HCT116 (cell line): ENCODE measurements at regions not wholly inside any gene's neighbourhood (a gene's known extent, or its start where the extent isn't known, plus 50 kb on each side); places are given as distances from the start of the nearest gene placed in this dataset.

Experiments used
- ATAC-seq: fragments of 200-7000 bp; cut with Tn5 transposase; 2 replicates; pipeline ENCODE4 v1.9.1; 2020; ENCODE audit warnings: mild to moderate bottlenecking, moderate library complexity
- BruUV-seq: library from RNA; stranded (reverse); fragments of 400-500 nt; replicated peaks from 2 replicates; lab custom pipeline; 2021; lab: Mats Ljungman, UMichigan
- CTCF ChIA-PET: fragments of 300-600 bp; sonication (Branson Sonifier 250); formaldehyde crosslinking; loops from one replicate; lab custom pipeline; 2021; ENCODE audit warnings: antibody characterized with exemption; lab: Charles Lee
- POLR2A ChIA-PET: fragments of 300-600, 350-600 bp; sonication (Branson Sonifier 250); formaldehyde crosslinking; loops from one replicate; lab custom pipeline; 2021; ENCODE audit warnings: antibody characterized with exemption; lab: Charles Lee
- RAD21 ChIA-PET, 2 experiments: fragments of 300-600 bp; sonication (Branson Sonifier 250); formaldehyde crosslinking; loops; one replicate each; lab custom pipeline; 2023; ENCODE audit warnings: low total read pairs in 2 of 2; ENCODE audit not compliant: uncharacterized antibody in 2 of 2, unreplicated experiment in 2 of 2, low non-redundant PET in 1 of 2; lab: Charles Lee
- DNase-seq: peaks from one replicate; pipeline ENCODE4 v3.0.0-alpha.2; 2010; ENCODE audit warnings: low read depth, low spot score
- H2AFZ ChIP-seq: fragments of 200-600 bp; shearing (Covaris generic), sonication (generic); 2 replicates; pipeline ENCODE4 v1.6.1; 2017; ENCODE audit warnings: low read depth, mixed run types, mixed read lengths, antibody characterized with exemption, low read length; ENCODE audit not compliant: poor library complexity, severe bottlenecking
- H3K27ac ChIP-seq: 2 replicates; pipeline ENCODE4 v1.5.1; 2012; ENCODE audit warnings: low read depth, low read length
- H3K27me3 ChIP-seq: fragments of 200-600 bp; sonication (generic); 2 replicates; pipeline ENCODE4 v1.6.1; 2016; ENCODE audit warnings: mixed run types, low read length, mixed read lengths; ENCODE audit not compliant: insufficient read depth
- H3K36me3 ChIP-seq, 2 experiments: fragments of 200-500 bp in 1 of 2; fragments of 200-600 bp in 1 of 2; sonication (Bioruptor generic) in 1 of 2; sonication (generic) in 1 of 2; 2 replicates each; pipeline versions ENCODE4 v1.5.1 to v1.6.1; 2014 to 2016; ENCODE audit warnings: low read length in 2 of 2, inconsistent platforms in 1 of 2, mixed read lengths in 1 of 2, mixed run types in 1 of 2; ENCODE audit not compliant: insufficient read depth in 2 of 2, control insufficient read depth in 1 of 2
- H3K4me1 ChIP-seq, 2 experiments: fragments of 200-600 bp in 1 of 2; sonication (generic) in 1 of 2; 2 replicates each; pipeline versions ENCODE4 v1.5.1 to v1.6.1; 2012 to 2017; ENCODE audit warnings: low read length in 2 of 2, inconsistent platforms in 1 of 2, mild to moderate bottlenecking in 1 of 2, mixed read lengths in 1 of 2, mixed run types in 1 of 2, moderate library complexity in 1 of 2; ENCODE audit not compliant: insufficient read depth in 2 of 2, control insufficient read depth in 1 of 2
- H3K4me2 ChIP-seq: fragments of 200-600 bp; sonication (generic); 2 replicates; pipeline ENCODE4 v1.6.1; 2017; ENCODE audit warnings: mixed run types, low read length, mixed read lengths
- H3K4me3 ChIP-seq, 2 experiments: fragments of 200-600 bp in 1 of 2; sonication (generic) in 1 of 2; replicated peaks in 1 of 2; 2 replicates each; pipeline ENCODE4 v1.5.1; 2011 to 2016; ENCODE audit warnings: low read length in 2 of 2, control low read depth in 1 of 2, low read depth in 1 of 2, mild to moderate bottlenecking in 1 of 2, mixed read lengths in 1 of 2, mixed run types in 1 of 2
- H3K79me2 ChIP-seq: fragments of 200-600 bp; sonication (generic); 2 replicates; pipeline ENCODE4 v1.6.1; 2017; ENCODE audit warnings: mild to moderate bottlenecking, mixed run types, low read length, moderate library complexity, mixed read lengths; ENCODE audit not compliant: insufficient read depth
- H3K9ac ChIP-seq: fragments of 200-600 bp; sonication (generic); 2 replicates; pipeline ENCODE4 v1.6.1; 2016; ENCODE audit warnings: low read length, mixed read lengths
- H3K9me2 ChIP-seq: fragments of 200-600 bp; sonication (generic), shearing (Covaris generic); 2 replicates; pipeline ENCODE4 v1.6.1; 2017; ENCODE audit warnings: mixed run types, mild to moderate bottlenecking, moderate library complexity; ENCODE audit not compliant: insufficient read depth
- H3K9me3 ChIP-seq, 2 experiments: fragments of 200-500 bp in 1 of 2; fragments of 200-600 bp in 1 of 2; sonication (Bioruptor generic) in 1 of 2; sonication (generic) in 1 of 2; 2 replicates each; pipeline ENCODE4 v1.6.1; 2014 to 2017; ENCODE audit warnings: low read length in 2 of 2, mixed read lengths in 2 of 2, inconsistent platforms in 1 of 2, low read depth in 1 of 2, mild to moderate bottlenecking in 1 of 2, mixed run types in 1 of 2, moderate library complexity in 1 of 2; ENCODE audit not compliant: control insufficient read depth in 1 of 2, insufficient read depth in 1 of 2
- H4K20me1 ChIP-seq: fragments of 200-600 bp; sonication (generic), shearing (Covaris generic); 2 replicates; pipeline ENCODE4 v1.6.1; 2017; ENCODE audit warnings: mixed run types, mild to moderate bottlenecking, moderate library complexity; ENCODE audit not compliant: insufficient read depth
- CBX3 ChIP-seq: IDR thresholded peaks from 2 replicates; pipeline ENCODE4 v1.6.1; 2012; ENCODE audit warnings: low read depth
- CEBPB ChIP-seq: IDR thresholded peaks from 2 replicates; pipeline ENCODE4 v1.6.1; 2012; ENCODE audit warnings: low read depth
- EGR1 ChIP-seq: IDR thresholded peaks from 2 replicates; pipeline ENCODE4 v1.6.1; 2012; ENCODE audit warnings: low read depth
- ELF1 ChIP-seq: IDR thresholded peaks from 2 replicates; pipeline ENCODE4 v1.6.1; 2012; ENCODE audit warnings: low read depth, borderline replicate concordance
- EZH2phosphoT487 ChIP-seq: fragments of 200-600 bp; IDR thresholded peaks from 2 replicates; pipeline ENCODE4 v1.6.1; 2018; ENCODE audit warnings: antibody characterized with exemption, borderline replicate concordance
- FOSL1 ChIP-seq: IDR thresholded peaks from 2 replicates; pipeline ENCODE4 v1.6.1; 2012; ENCODE audit warnings: low read depth
- POLR2AphosphoS5 ChIP-seq: IDR thresholded peaks from 2 replicates; pipeline ENCODE4 v1.6.1; 2011; ENCODE audit warnings: mild to moderate bottlenecking, low read depth, low read length, moderate library complexity
- RAD21 ChIP-seq: IDR thresholded peaks from 2 replicates; pipeline ENCODE4 v1.6.1; 2012; ENCODE audit warnings: low read depth, mild to moderate bottlenecking
- REST ChIP-seq: IDR thresholded peaks from 2 replicates; pipeline ENCODE4 v1.6.1; 2012; ENCODE audit warnings: low read depth
- SIN3A ChIP-seq: IDR thresholded peaks from 2 replicates; pipeline ENCODE4 v1.6.1; 2012; ENCODE audit warnings: low read depth
- SP1 ChIP-seq: IDR thresholded peaks from 2 replicates; pipeline ENCODE4 v1.6.1; 2012; ENCODE audit warnings: low read depth
- SRF ChIP-seq: IDR thresholded peaks from 2 replicates; pipeline ENCODE4 v1.6.1; 2012; ENCODE audit warnings: low read depth
- TCF7L2 ChIP-seq: IDR thresholded peaks from 2 replicates; pipeline ENCODE4 v1.7.0; 2011; ENCODE audit warnings: borderline replicate concordance, inconsistent platforms; ENCODE audit not compliant: insufficient read depth, insufficient read length; ENCODE audit errors: extremely low read depth
- ZBTB33 ChIP-seq: IDR thresholded peaks from 2 replicates; pipeline ENCODE4 v1.6.1; 2011; ENCODE audit warnings: mild to moderate bottlenecking, low read length, moderate library complexity; ENCODE audit not compliant: insufficient replicate concordance; ENCODE audit errors: extremely low read depth
- ZFX ChIP-seq: fragments of 450-650 bp; IDR thresholded peaks from 2 replicates; pipeline ENCODE4 v1.6.1; 2017
- intact Hi-C: fragments of 100-400 bp; cut with micrococcal nuclease; formaldehyde crosslinking; loops from 2 replicates; pipeline ENCODE4 v1.10.0; 2022
- TF ChIP-seq, protein P1 (sequence below): IDR thresholded peaks from 2 replicates; pipeline ENCODE4 v1.6.1; 2012
- TF ChIP-seq, protein P2 (sequence below): IDR thresholded peaks from 2 replicates; pipeline ENCODE4 v1.6.1; 2012

GRCh38 chr19:31214086-31214485 is 135.2 kb downstream of the TSHZ3 start:
- no peak for TF ChIP-seq ELF1
- no peak for TF ChIP-seq EZH2phosphoT487
- TF ChIP-seq POLR2AphosphoS5, result no peak
- no peak for TF ChIP-seq EGR1
- TF ChIP-seq SRF, result no peak
- no peak for TF ChIP-seq CBX3
- TF ChIP-seq ZFX, result no peak
- TF ChIP-seq CEBPB, result no peak
- no peak for TF ChIP-seq REST
- TF ChIP-seq, protein P1, sequence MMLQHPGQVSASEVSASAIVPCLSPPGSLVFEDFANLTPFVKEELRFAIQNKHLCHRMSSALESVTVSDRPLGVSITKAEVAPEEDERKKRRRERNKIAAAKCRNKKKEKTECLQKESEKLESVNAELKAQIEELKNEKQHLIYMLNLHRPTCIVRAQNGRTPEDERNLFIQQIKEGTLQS, result no peak
- no peak for TF ChIP-seq SIN3A
- TF ChIP-seq SP1, result no peak
- TF ChIP-seq, protein P2, sequence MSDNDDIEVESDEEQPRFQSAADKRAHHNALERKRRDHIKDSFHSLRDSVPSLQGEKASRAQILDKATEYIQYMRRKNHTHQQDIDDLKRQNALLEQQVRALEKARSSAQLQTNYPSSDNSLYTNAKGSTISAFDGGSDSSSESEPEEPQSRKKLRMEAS, result no peak
- no peak for TF ChIP-seq FOSL1
- TF ChIP-seq TCF7L2, result no peak
- TF ChIP-seq RAD21, result no peak
- TF ChIP-seq ZBTB33, result no peak
- TF ChIP-seq, all 23 proteins: peak for 0
- RAD21 ChIA-PET, result no interaction called here
- no peak overlapping the region for H3K9ac ChIP-seq
- POLR2A ChIA-PET, result no interaction called here
- H3K4me2 ChIP-seq, result no peak overlapping the region
- no peak overlapping the region for H3K27ac ChIP-seq
- CTCF ChIA-PET, result no interaction called here
- no peak overlapping the region for H2AFZ ChIP-seq
- H3K4me3 ChIP-seq, result no peak overlapping the region
- no peaks in the 10 kb centered on the region for H4K20me1 ChIP-seq
- no peaks in the 10 kb centered on the region for H3K9me2 ChIP-seq
- DNase-seq, result no peak
- no peaks in the 10 kb centered on the region for H3K4me1 ChIP-seq
- H3K79me2 ChIP-seq, result no peaks in the 10 kb centered on the region
- no peak for ATAC-seq
- intact Hi-C loops, result no loop called here
- H3K36me3 ChIP-seq, result no peaks in the 10 kb centered on the region
- H3K9me3 ChIP-seq, result peaks cover 2 to 31% of the 10 kb centered on the region in 2 experiments; a peak in 2 of 4 replicates
- BruUV-seq, result no TSS peak
- no peaks in the 10 kb centered on the region for H3K27me3 ChIP-seq
